H1 (cell line): ENCODE measurements at regions not wholly inside any gene's neighbourhood (a gene's known extent, or its start where the extent isn't known, plus 50 kb on each side); places are given as distances from the start of the nearest gene placed in this dataset.

Experiments
- CTCF ChIP-seq, 3 experiments: IDR thresholded peaks; 1 replicate in 2 of 3; 2 replicates in 1 of 3; pipeline versions ENCODE4 v1.5.1 to v1.6.1; 2011; ENCODE audit warnings: low read length in 3 of 3, mild to moderate bottlenecking in 3 of 3, inconsistent platforms in 2 of 3, low read depth in 1 of 3, moderate library complexity in 1 of 3; ENCODE audit not compliant: insufficient read depth in 1 of 3; ENCODE audit errors: control extremely low read depth in 1 of 3
- EP300 ChIP-seq, 2 experiments: IDR thresholded peaks; 1 replicate in 1 of 2; 2 replicates in 1 of 2; pipeline ENCODE4 v1.6.1; 2011 to 2012; ENCODE audit warnings: low read depth in 2 of 2, low read length in 2 of 2, mild to moderate bottlenecking in 2 of 2, borderline replicate concordance in 1 of 2, inconsistent platforms in 1 of 2, moderate library complexity in 1 of 2
- MAFK ChIP-seq: IDR thresholded peaks from 2 replicates; pipeline ENCODE4 v1.6.1; 2012; ENCODE audit warnings: low read depth, mild to moderate bottlenecking, improper control_type of control experiment, low read length
- SP2 ChIP-seq: IDR thresholded peaks from 2 replicates; pipeline ENCODE4 v1.6.1; 2012; ENCODE audit warnings: mild to moderate bottlenecking, low read length, inconsistent platforms
- TAF1 ChIP-seq: IDR thresholded peaks from 2 replicates; pipeline ENCODE4 v1.6.1; 2011; ENCODE audit warnings: mild to moderate bottlenecking, low read depth, low read length
- USF2 ChIP-seq: IDR thresholded peaks from 2 replicates; pipeline ENCODE4 v1.6.1; 2011; ENCODE audit warnings: low read length, improper control_type of control experiment
- YY1 ChIP-seq: IDR thresholded peaks from 2 replicates; pipeline ENCODE4 v1.6.1; 2011; ENCODE audit warnings: low read depth, mild to moderate bottlenecking, low read length

- TF ChIP-seq EP300 (IDR thresholded peaks at IDR 0.05; ENCODE audit: borderline replicate concordance in 1 of 2, low read depth in 2 of 2, low read length in 2 of 2) (no peak), SP2 (no peak), CTCF (IDR thresholded peaks at IDR 0.05; ENCODE audit: control extremely low read depth in 1 of 3, insufficient read depth in 1 of 3, low read depth in 1 of 3, low read length in 3 of 3) (no peak), TAF1 (no peak), YY1 (no peak), USF2 (no peak), MAFK (no peak)
Observed at GRCh38 chr11:130576146-130576545, 127.7 kb downstream of the ADAMTS15 start.
